Kidney (tissue), 13 donors: ENCODE measurements at regions not wholly inside any gene's neighbourhood (a gene's known extent, or its start where the extent isn't known, plus 50 kb on each side); places are given as distances from the start of the nearest gene placed in this dataset.

Source experiments
- DNase-seq, 5 donors: peaks; one replicate each; pipeline ENCODE4 v3.0.0-alpha.2; 2013 to 2020
- FAIRE-seq: peaks from 2 replicates; lab custom pipeline; 2012; peaks lifted over from hg19 to GRCh38; lab: Jason Lieb, UNC
- H3K27ac ChIP-seq, 2 donors: one replicate each; pipeline ENCODE4 v1.7.0; 2013; ENCODE audit warnings: low read depth in 2 of 2, low read length in 2 of 2, inconsistent platforms in 1 of 2
- H3K27me3 ChIP-seq: one replicate; pipeline ENCODE4 v1.7.1; 2013; ENCODE audit warnings: low read length, inconsistent platforms; ENCODE audit not compliant: control insufficient read depth, insufficient read depth
- H3K36me3 ChIP-seq, 3 donors: one replicate each; pipeline versions ENCODE4 v1.7.0 to v1.7.1; 2013; ENCODE audit warnings: low read length in 3 of 3, control low read depth in 1 of 3, inconsistent platforms in 1 of 3; ENCODE audit not compliant: insufficient read depth in 3 of 3, control insufficient read depth in 2 of 3
- H3K4me1 ChIP-seq, 3 donors: one replicate each; pipeline versions ENCODE4 v1.7.0 to v1.7.1; 2013; ENCODE audit warnings: low read length in 3 of 3, inconsistent platforms in 1 of 3, low read depth in 1 of 3; ENCODE audit not compliant: control insufficient read depth in 2 of 3, insufficient read depth in 2 of 3
- H3K4me3 ChIP-seq, 3 donors: one replicate each; pipeline versions ENCODE4 v1.7.0 to v1.8.1; 2013; ENCODE audit warnings: low read length in 3 of 3, control low read depth in 1 of 3, inconsistent platforms in 1 of 3
- H3K9ac ChIP-seq, 3 donors: one replicate each; pipeline versions ENCODE4 v1.7.0 to v1.7.1; 2013; ENCODE audit warnings: low read length in 3 of 3, control low read depth in 1 of 3, inconsistent platforms in 1 of 3
- H3K9me3 ChIP-seq, 3 donors: one replicate each; pipeline versions ENCODE4 v1.7.0 to v1.7.1; 2013; ENCODE audit warnings: low read length in 3 of 3, control low read depth in 1 of 3, inconsistent platforms in 1 of 3; ENCODE audit not compliant: control insufficient read depth in 2 of 3, insufficient read depth in 1 of 3
- intact Hi-C: fragments of 100-400 bp; cut with DNase I; formaldehyde crosslinking; loops from one replicate; pipeline ENCODE4 v1.11.1; 2022
- TF ChIP-seq, protein P1 (sequence below): IDR thresholded peaks from 3 replicates; pipeline ENCODE4 v1.5.1; 2012; ENCODE audit warnings: mild to moderate bottlenecking, moderate library complexity, borderline replicate concordance; ENCODE audit not compliant: insufficient read depth; ENCODE audit errors: extremely low read depth
- donor health status: control.
- donor health status: control.
- donor health status: control.
- donor health status: control.
- donor health status: control.
- donor health status: DM: yes; HTN: yes; CAD: no.
- donor health status: Normal renal cell carcinoma (clear cell type).

GRCh38 chr2:8255448-8255800, 426.4 kb upstream of the ID2 start:
- TF ChIP-seq, protein P1, sequence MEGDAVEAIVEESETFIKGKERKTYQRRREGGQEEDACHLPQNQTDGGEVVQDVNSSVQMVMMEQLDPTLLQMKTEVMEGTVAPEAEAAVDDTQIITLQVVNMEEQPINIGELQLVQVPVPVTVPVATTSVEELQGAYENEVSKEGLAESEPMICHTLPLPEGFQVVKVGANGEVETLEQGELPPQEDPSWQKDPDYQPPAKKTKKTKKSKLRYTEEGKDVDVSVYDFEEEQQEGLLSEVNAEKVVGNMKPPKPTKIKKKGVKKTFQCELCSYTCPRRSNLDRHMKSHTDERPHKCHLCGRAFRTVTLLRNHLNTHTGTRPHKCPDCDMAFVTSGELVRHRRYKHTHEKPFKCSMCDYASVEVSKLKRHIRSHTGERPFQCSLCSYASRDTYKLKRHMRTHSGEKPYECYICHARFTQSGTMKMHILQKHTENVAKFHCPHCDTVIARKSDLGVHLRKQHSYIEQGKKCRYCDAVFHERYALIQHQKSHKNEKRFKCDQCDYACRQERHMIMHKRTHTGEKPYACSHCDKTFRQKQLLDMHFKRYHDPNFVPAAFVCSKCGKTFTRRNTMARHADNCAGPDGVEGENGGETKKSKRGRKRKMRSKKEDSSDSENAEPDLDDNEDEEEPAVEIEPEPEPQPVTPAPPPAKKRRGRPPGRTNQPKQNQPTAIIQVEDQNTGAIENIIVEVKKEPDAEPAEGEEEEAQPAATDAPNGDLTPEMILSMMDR = no peak
- no peaks in the 10 kb centered on the region for H3K4me1 ChIP-seq
- DNase-seq = no peak
- no peak overlapping the region for H3K27ac ChIP-seq
- H3K36me3 ChIP-seq = no peaks in the 10 kb centered on the region
- H3K4me3 ChIP-seq = no peak overlapping the region
- H3K9ac ChIP-seq = no peak overlapping the region
- peaks cover 0 to 3% (median 0%) of the 10 kb centered on the region in 3 donors for H3K9me3 ChIP-seq
- intact Hi-C loops = no loop called here
- FAIRE-seq = no peak
- no peaks in the 10 kb centered on the region for H3K27me3 ChIP-seq

DNA sequence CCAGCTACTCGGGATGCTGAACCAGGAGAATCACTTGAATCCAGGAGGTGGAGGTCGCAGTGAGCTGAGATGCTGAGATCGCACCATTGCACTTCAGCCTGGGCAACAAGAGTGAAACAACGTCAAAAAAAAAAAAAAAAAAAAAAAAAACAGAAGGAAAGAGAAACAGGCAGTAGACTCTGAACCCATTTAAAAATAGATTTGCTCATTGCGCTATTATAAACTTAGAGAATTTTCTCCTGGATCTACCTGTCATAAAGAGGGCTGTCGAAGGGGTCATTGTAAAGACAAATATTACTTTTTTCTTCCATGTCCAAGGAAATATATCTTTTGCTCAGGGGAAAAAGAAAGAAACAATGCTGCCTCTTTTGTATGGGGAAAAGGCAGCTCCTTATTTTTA, 425.0 kb upstream of the ID2 start:
- Histone ChIP-seq H3K4me1 (no peaks in the 10 kb centered on the region), H3K9me3 (no peaks in the 10 kb centered on the region), H3K27ac (no peak overlapping the region), H3K4me3 (no peak overlapping the region), H3K27me3 (no peaks in the 10 kb centered on the region), H3K36me3 (no peaks in the 10 kb centered on the region), H3K9ac (no peak overlapping the region)
- DNase-seq (no peak), FAIRE-seq (no peak)
- TF ChIP-seq, protein P1 = no peak
- intact Hi-C loops = no loop called here

- Histone ChIP-seq H3K27ac (no peak overlapping the region), H3K9me3 (no peaks in the 10 kb centered on the region), H3K4me1 (no peaks in the 10 kb centered on the region), H3K36me3 (no peaks in the 10 kb centered on the region), H3K27me3 (no peaks in the 10 kb centered on the region), H3K9ac (no peak overlapping the region), H3K4me3 (no peak overlapping the region)
- intact Hi-C loops = no loop called here
- no peak for FAIRE-seq
- no peak for DNase-seq
- TF ChIP-seq, protein P1 = no peak
These were observed 424.4 kb upstream of the ID2 start for GRCh38 chr2:8257502-8257901.

GRCh38 chr2:8258406-8258805, 423.4 kb upstream of the ID2 start:
- FAIRE-seq = no peak
- DNase-seq = no peak

More at GRCh38 chr2:8258406-8258805, 423.4 kb upstream of the ID2 start:
- TF ChIP-seq, protein P1 = no peak
- intact Hi-C loops = no loop called here
- H3K4me1 ChIP-seq = no peaks in the 10 kb centered on the region
- H3K9ac ChIP-seq = no peak overlapping the region
- H3K27ac ChIP-seq = no peak overlapping the region
- no peak overlapping the region for H3K4me3 ChIP-seq
- no peaks in the 10 kb centered on the region for H3K27me3 ChIP-seq
- no peaks in the 10 kb centered on the region for H3K36me3 ChIP-seq
- H3K9me3 ChIP-seq = no peaks in the 10 kb centered on the region
